GM10248 (cell line): ENCODE measurements at regions not wholly inside any gene's neighbourhood (a gene's known extent, or its start where the extent isn't known, plus 50 kb on each side); places are given as distances from the start of the nearest gene placed in this dataset.

Experiments used
- CTCF ChIA-PET: fragments of 300-600 bp; sonication (Branson Sonifier 250); formaldehyde crosslinking; extraction: SDS; loops from one replicate; lab custom pipeline; 2021; ENCODE audit warnings: antibody characterized with exemption; lab: Yijun Ruan, JAX
- POLR2A ChIA-PET: fragments of 350-650 bp; sonication (Branson Sonifier 250); formaldehyde crosslinking; extraction: SDS; loops from one replicate; lab custom pipeline; 2020; ENCODE audit warnings: antibody characterized with exemption; lab: Yijun Ruan, JAX
- DNase-seq: peaks from one replicate; pipeline ENCODE4 v3.0.0; 2012; ENCODE audit errors: extremely low spot score
- CTCF ChIP-seq: IDR thresholded peaks from 2 replicates; pipeline ENCODE4 v1.5.1; 2012; ENCODE audit warnings: mild to moderate bottlenecking, low read depth; ENCODE audit errors: extremely low read depth, missing control alignments, control extremely low read depth

GRCh38 chr6:104434519-104434918, 425.2 kb downstream of the HACE1 start:
- ChIA-PET CTCF (no interaction called here), POLR2A (no interaction called here)
- no peak for TF ChIP-seq CTCF
- DNase-seq, result no peak

- DNase-seq, result no peak
- ChIA-PET CTCF (interaction anchor here (1.0 to 3.9 kb wide), 2 partner anchors 12 to 16 kb away, joined by 5 to 12 read pairs; no protein-coding TSS in a partner anchor), POLR2A (no interaction called here)
- TF ChIP-seq CTCF, result no peak
Observed at GRCh38 chr6:104431096-104431495, 428.6 kb downstream of the HACE1 start.

- no peak for TF ChIP-seq CTCF
- POLR2A ChIA-PET, result no interaction called here
- CTCF ChIA-PET, result interaction anchor here (1.5 kb wide), 2 partner anchors 11 to 14 kb away, joined by 3 to 4 read pairs; no protein-coding TSS in a partner anchor
- no peak for DNase-seq
Observed at GRCh38 chr6:104428184-104428583, 431.5 kb downstream of the HACE1 start.

- no peak for DNase-seq
- ChIA-PET POLR2A (no interaction called here), CTCF (no interaction called here)
- no peak for TF ChIP-seq CTCF
Observed at GRCh38 chr6:104423691-104424090, 436.0 kb downstream of the HACE1 start.

- ChIA-PET CTCF (interaction anchor here (1.6 kb wide), 1 partner anchor 22 kb away, joined by 6 read pairs; no protein-coding TSS in a partner anchor), POLR2A (no interaction called here)
- TF ChIP-seq CTCF, result no peak
- DNase-seq, result no peak
Observed at GRCh38 chr6:104421650-104422049, 438.1 kb downstream of the HACE1 start.

GRCh38 chr6:104418839-104419238, 440.9 kb downstream of the HACE1 start:
- ChIA-PET POLR2A (no interaction called here), CTCF (interaction anchor here (1.1 kb wide), 1 partner anchor 107 kb away, joined by 3 read pairs; no protein-coding TSS in a partner anchor)
- no peak for DNase-seq

More at GRCh38 chr6:104418839-104419238, 440.9 kb downstream of the HACE1 start:
- no peak for TF ChIP-seq CTCF
